ENCODE measurements at regions not wholly inside any gene's neighbourhood (a gene's known extent, or its start where the extent isn't known, plus 50 kb on each side); places are given as distances from the start of the nearest gene placed in this dataset.

DNA sequence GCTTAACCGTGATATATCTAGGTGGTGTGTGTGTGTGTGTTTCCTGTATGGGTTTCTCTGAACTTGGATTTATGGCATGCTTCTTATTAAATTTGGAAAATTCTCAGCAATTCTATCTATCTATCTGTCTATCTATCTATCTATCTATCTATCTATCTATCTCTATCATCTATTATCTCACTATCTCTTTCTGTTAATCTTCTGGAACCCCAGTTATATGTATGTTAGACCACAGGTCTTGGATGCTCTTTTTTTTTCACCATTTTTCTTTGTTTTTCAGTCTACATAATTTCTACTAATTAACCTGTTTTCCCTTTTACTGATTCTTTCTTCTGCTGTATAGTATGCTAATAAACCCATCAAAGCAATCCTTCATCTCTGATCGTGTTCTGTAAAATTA lies 538.0 kb downstream of the PTPRU start:
- TF ChIP-seq, protein P1, sequence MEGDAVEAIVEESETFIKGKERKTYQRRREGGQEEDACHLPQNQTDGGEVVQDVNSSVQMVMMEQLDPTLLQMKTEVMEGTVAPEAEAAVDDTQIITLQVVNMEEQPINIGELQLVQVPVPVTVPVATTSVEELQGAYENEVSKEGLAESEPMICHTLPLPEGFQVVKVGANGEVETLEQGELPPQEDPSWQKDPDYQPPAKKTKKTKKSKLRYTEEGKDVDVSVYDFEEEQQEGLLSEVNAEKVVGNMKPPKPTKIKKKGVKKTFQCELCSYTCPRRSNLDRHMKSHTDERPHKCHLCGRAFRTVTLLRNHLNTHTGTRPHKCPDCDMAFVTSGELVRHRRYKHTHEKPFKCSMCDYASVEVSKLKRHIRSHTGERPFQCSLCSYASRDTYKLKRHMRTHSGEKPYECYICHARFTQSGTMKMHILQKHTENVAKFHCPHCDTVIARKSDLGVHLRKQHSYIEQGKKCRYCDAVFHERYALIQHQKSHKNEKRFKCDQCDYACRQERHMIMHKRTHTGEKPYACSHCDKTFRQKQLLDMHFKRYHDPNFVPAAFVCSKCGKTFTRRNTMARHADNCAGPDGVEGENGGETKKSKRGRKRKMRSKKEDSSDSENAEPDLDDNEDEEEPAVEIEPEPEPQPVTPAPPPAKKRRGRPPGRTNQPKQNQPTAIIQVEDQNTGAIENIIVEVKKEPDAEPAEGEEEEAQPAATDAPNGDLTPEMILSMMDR (IDR thresholded peaks at IDR 0.05) = no peak
- TF ChIP-seq EZH2phosphoT487 (IDR thresholded peaks at IDR 0.05) = no peak

All from neural progenitor cell (in vitro differentiated cells).